ENCODE measurements at regions not wholly inside any gene's neighbourhood (a gene's known extent, or its start where the extent isn't known, plus 50 kb on each side); places are given as distances from the start of the nearest gene placed in this dataset.

- Mint-ChIP-seq H3K4me3 (no peak overlapping the region), H3K4me1 (peaks cover 41% of the 10 kb centered on the region), H3K36me3 (ENCODE audit: low read depth) (no peaks in the 10 kb centered on the region), H3K27me3 (ENCODE audit: low read depth) (peaks cover under 1% of the 10 kb centered on the region), H3K27ac (peak overlapping the region; percentile 79 to 85 (median 82)), H3K9me3 (peaks cover 13% of the 10 kb centered on the region)
- no peak for TF ChIP-seq CTCF (IDR thresholded peaks at IDR 0.05; ENCODE audit: unreplicated experiment in 3 of 3)
Measured at GRCh38 chr15:27662892-27663291, 436.2 kb downstream of the OCA2 start.

GRCh38 chr15:27660676-27661075 lies 438.4 kb downstream of the OCA2 start:
- Mint-ChIP-seq H3K4me1 (peaks cover 39% of the 10 kb centered on the region), H3K4me3 (no peak overlapping the region), H3K27me3 (ENCODE audit: low read depth) (peaks cover 3% of the 10 kb centered on the region), H3K36me3 (ENCODE audit: low read depth) (no peaks in the 10 kb centered on the region), H3K27ac (peak overlapping the region; percentile 46 to 77 (median 62)), H3K9me3 (peaks cover 13% of the 10 kb centered on the region)
- no peak for TF ChIP-seq CTCF (IDR thresholded peaks at IDR 0.05; ENCODE audit: unreplicated experiment in 3 of 3)

- peaks cover 3% of the 10 kb centered on the region for H3K27me3 Mint-ChIP-seq (ENCODE audit: low read depth)
- no peaks in the 10 kb centered on the region for H3K9me3 Mint-ChIP-seq
- no peak for TF ChIP-seq CTCF (IDR thresholded peaks at IDR 0.05; ENCODE audit: unreplicated experiment in 3 of 3)
- H3K36me3 Mint-ChIP-seq (ENCODE audit: low read depth): no peaks in the 10 kb centered on the region
- no peak overlapping the region for H3K4me3 Mint-ChIP-seq
- no peak overlapping the region for H3K27ac Mint-ChIP-seq
- H3K4me1 Mint-ChIP-seq: peaks cover 7% of the 10 kb centered on the region
Measured at GRCh38 chr15:27656296-27656987, 442.7 kb downstream of the OCA2 start.

GRCh38 chr15:27655056-27655455 lies 444.1 kb downstream of the OCA2 start:
- H3K36me3 Mint-ChIP-seq (ENCODE audit: low read depth): no peaks in the 10 kb centered on the region

GRCh38 chr15:27650244-27650643 lies 448.9 kb downstream of the OCA2 start:
- no peak for TF ChIP-seq CTCF (IDR thresholded peaks at IDR 0.05; ENCODE audit: unreplicated experiment in 3 of 3)
- Mint-ChIP-seq H3K27me3 (ENCODE audit: low read depth) (no peaks in the 10 kb centered on the region), H3K4me1 (peaks cover 23% of the 10 kb centered on the region), H3K9me3 (peaks cover 1% of the 10 kb centered on the region), H3K4me3 (no peak overlapping the region), H3K36me3 (ENCODE audit: low read depth) (no peaks in the 10 kb centered on the region), H3K27ac (no peak overlapping the region)

More at GRCh38 chr15:27655056-27655455, 444.1 kb downstream of the OCA2 start:
- Mint-ChIP-seq H3K4me3 (no peak overlapping the region), H3K9me3 (no peaks in the 10 kb centered on the region), H3K4me1 (peaks cover 7% of the 10 kb centered on the region), H3K27me3 (ENCODE audit: low read depth) (peaks cover 3% of the 10 kb centered on the region), H3K27ac (no peak overlapping the region)
- TF ChIP-seq CTCF (IDR thresholded peaks at IDR 0.05; ENCODE audit: unreplicated experiment in 3 of 3): no peak

- Mint-ChIP-seq H3K27me3 (ENCODE audit: low read depth) (no peaks in the 10 kb centered on the region), H3K36me3 (ENCODE audit: low read depth) (no peaks in the 10 kb centered on the region), H3K27ac (no peak overlapping the region), H3K4me3 (peak overlapping the region in 1 of 3 experiments; percentile 34), H3K4me1 (peaks cover 27% of the 10 kb centered on the region), H3K9me3 (peaks cover 14% of the 10 kb centered on the region)
- no peak for TF ChIP-seq CTCF (IDR thresholded peaks at IDR 0.05; ENCODE audit: unreplicated experiment in 3 of 3)
Measured at GRCh38 chr15:27648359-27648758, 450.8 kb downstream of the OCA2 start.

Data from nephron (organoid).